Panc1 (cell line): ENCODE measurements at regions not wholly inside any gene's neighbourhood (a gene's known extent, or its start where the extent isn't known, plus 50 kb on each side); places are given as distances from the start of the nearest gene placed in this dataset.
A peak's percentile ranks its signal among the peaks of the same experiment; 100 is the strongest.

Experiments used
- ATAC-seq: fragments of 200-7000 bp; cut with Tn5 transposase; 2 replicates; pipeline ENCODE4 v1.9.1; 2020; ENCODE audit warnings: mild to moderate bottlenecking, moderate library complexity
- BruUV-seq: library from RNA; stranded (reverse); fragments of 400-500 nt; replicated peaks from 2 replicates; lab custom pipeline; 2021; lab: Mats Ljungman, UMichigan
- CTCF ChIA-PET: fragments of 300-600 bp; sonication (Branson Sonifier 250); formaldehyde crosslinking; loops from one replicate; lab custom pipeline; 2022; ENCODE audit warnings: antibody characterized with exemption; lab: Charles Lee
- POLR2A ChIA-PET: fragments of 300-600 bp; sonication (Branson Sonifier 250); formaldehyde crosslinking; loops from one replicate; lab custom pipeline; 2022; ENCODE audit warnings: antibody characterized with exemption; lab: Charles Lee
- DNase-seq: peaks from one replicate; pipeline ENCODE4 v3.0.0-alpha.2; 2010; ENCODE audit warnings: low read depth, low spot score
- H3K27ac ChIP-seq: 2 replicates; pipeline ENCODE4 v1.5.1; 2011; ENCODE audit warnings: mild to moderate bottlenecking, low read length, inconsistent platforms
- H3K27me3 ChIP-seq: fragments of 200-500 bp; sonication (Bioruptor generic); 2 replicates; pipeline ENCODE4 v1.6.0; 2014; ENCODE audit warnings: low read length, inconsistent platforms; ENCODE audit not compliant: control insufficient read depth, insufficient read depth
- H3K36me3 ChIP-seq: fragments of 200-500 bp; sonication (Bioruptor generic); 2 replicates; pipeline ENCODE4 v1.5.1; 2014; ENCODE audit warnings: inconsistent platforms, mild to moderate bottlenecking, low read length, moderate library complexity; ENCODE audit not compliant: control insufficient read depth, insufficient read depth
- H3K4me1 ChIP-seq: 2 replicates; pipeline ENCODE4 v1.5.1; 2011; ENCODE audit warnings: inconsistent platforms, mild to moderate bottlenecking, low read length, moderate library complexity; ENCODE audit not compliant: control insufficient read depth, insufficient read depth
- H3K4me3 ChIP-seq, 2 experiments: 2 replicates each; pipeline ENCODE4 v1.5.1; 2011 to 2012; ENCODE audit warnings: low read depth in 2 of 2, low read length in 2 of 2, mild to moderate bottlenecking in 2 of 2, inconsistent platforms in 1 of 2, moderate library complexity in 1 of 2
- H3K9me3 ChIP-seq: fragments of 200-500 bp; sonication (Bioruptor generic); 2 replicates; pipeline ENCODE4 v1.5.1; 2014; ENCODE audit warnings: low read depth, mild to moderate bottlenecking, inconsistent platforms, low read length, moderate library complexity; ENCODE audit not compliant: control insufficient read depth, insufficient read depth
- POLR2AphosphoS5 ChIP-seq: IDR thresholded peaks from 2 replicates; pipeline ENCODE4 v1.6.1; 2012; ENCODE audit warnings: mild to moderate bottlenecking, low read depth, low read length, moderate library complexity
- SIN3A ChIP-seq: IDR thresholded peaks from 2 replicates; pipeline ENCODE4 v1.6.1; 2012; ENCODE audit warnings: low read depth, mild to moderate bottlenecking, low read length, moderate library complexity, borderline replicate concordance; ENCODE audit not compliant: insufficient read depth
- TCF7L2 ChIP-seq: IDR thresholded peaks from 2 replicates; pipeline ENCODE4 v1.6.1; 2011; ENCODE audit warnings: mild to moderate bottlenecking, low read depth, low read length, inconsistent platforms
- in situ Hi-C: cut with HindIII; loops from 2 replicates; pipeline ENCODE4 v1.10.0; 2016; ENCODE audit warnings: low sequenced_read_pairs, low pct_unique_long_range_greater_than_20kb
- intact Hi-C: fragments of 100-400 bp; cut with micrococcal nuclease; formaldehyde crosslinking; loops from one replicate; pipeline ENCODE4 v1.10.0; 2022; ENCODE audit not compliant: unreplicated experiment
- TF ChIP-seq, protein P1 (sequence below): fragments of 450-650 bp; IDR thresholded peaks from 2 replicates; pipeline ENCODE4 v1.5.1; 2017; ENCODE audit warnings: mild to moderate bottlenecking
- TF ChIP-seq, protein P2 (sequence below), 2 experiments: IDR thresholded peaks; 2 replicates each; pipeline ENCODE4 v1.6.1; 2011 to 2012; ENCODE audit warnings: low read depth in 2 of 2, control low read depth in 1 of 2, low read length in 1 of 2, mild to moderate bottlenecking in 1 of 2, moderate library complexity in 1 of 2; ENCODE audit not compliant: insufficient read depth in 1 of 2

DNA sequence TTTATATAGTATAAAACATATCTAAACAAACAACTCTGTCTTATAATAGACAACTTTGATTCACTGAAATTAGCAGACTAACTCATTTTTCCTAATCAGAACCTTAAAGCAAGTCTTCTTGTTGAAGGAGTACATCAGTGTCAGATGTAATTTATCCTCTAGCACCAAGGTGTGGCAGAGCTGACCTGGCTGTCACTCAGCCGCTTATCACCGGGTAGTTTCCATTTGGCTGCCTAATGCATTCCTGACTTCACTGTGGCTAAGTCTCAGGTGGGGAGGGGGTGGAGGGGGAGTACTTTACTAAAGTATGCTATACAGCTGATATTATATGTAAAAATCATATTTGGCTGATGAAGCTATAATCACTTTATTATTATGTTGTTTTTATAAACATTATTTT is 339.9 kb upstream of the RGS6 start:
- no peaks in the 10 kb centered on the region; the same call in 1 of the 2 replicates for H3K4me1 ChIP-seq
- peak; percentile 56; the same call in 1 of the 2 replicates for ATAC-seq
- no peak overlapping the region for H3K4me3 ChIP-seq
- DNase-seq = no peak
- intact Hi-C loops = no loop called here
- H3K9me3 ChIP-seq = no peaks in the 10 kb centered on the region
- TF ChIP-seq, protein P1, sequence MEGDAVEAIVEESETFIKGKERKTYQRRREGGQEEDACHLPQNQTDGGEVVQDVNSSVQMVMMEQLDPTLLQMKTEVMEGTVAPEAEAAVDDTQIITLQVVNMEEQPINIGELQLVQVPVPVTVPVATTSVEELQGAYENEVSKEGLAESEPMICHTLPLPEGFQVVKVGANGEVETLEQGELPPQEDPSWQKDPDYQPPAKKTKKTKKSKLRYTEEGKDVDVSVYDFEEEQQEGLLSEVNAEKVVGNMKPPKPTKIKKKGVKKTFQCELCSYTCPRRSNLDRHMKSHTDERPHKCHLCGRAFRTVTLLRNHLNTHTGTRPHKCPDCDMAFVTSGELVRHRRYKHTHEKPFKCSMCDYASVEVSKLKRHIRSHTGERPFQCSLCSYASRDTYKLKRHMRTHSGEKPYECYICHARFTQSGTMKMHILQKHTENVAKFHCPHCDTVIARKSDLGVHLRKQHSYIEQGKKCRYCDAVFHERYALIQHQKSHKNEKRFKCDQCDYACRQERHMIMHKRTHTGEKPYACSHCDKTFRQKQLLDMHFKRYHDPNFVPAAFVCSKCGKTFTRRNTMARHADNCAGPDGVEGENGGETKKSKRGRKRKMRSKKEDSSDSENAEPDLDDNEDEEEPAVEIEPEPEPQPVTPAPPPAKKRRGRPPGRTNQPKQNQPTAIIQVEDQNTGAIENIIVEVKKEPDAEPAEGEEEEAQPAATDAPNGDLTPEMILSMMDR = no peak
- TF ChIP-seq, protein P2, sequence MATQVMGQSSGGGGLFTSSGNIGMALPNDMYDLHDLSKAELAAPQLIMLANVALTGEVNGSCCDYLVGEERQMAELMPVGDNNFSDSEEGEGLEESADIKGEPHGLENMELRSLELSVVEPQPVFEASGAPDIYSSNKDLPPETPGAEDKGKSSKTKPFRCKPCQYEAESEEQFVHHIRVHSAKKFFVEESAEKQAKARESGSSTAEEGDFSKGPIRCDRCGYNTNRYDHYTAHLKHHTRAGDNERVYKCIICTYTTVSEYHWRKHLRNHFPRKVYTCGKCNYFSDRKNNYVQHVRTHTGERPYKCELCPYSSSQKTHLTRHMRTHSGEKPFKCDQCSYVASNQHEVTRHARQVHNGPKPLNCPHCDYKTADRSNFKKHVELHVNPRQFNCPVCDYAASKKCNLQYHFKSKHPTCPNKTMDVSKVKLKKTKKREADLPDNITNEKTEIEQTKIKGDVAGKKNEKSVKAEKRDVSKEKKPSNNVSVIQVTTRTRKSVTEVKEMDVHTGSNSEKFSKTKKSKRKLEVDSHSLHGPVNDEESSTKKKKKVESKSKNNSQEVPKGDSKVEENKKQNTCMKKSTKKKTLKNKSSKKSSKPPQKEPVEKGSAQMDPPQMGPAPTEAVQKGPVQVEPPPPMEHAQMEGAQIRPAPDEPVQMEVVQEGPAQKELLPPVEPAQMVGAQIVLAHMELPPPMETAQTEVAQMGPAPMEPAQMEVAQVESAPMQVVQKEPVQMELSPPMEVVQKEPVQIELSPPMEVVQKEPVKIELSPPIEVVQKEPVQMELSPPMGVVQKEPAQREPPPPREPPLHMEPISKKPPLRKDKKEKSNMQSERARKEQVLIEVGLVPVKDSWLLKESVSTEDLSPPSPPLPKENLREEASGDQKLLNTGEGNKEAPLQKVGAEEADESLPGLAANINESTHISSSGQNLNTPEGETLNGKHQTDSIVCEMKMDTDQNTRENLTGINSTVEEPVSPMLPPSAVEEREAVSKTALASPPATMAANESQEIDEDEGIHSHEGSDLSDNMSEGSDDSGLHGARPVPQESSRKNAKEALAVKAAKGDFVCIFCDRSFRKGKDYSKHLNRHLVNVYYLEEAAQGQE (IDR thresholded peaks at IDR 0.05; ENCODE audit: insufficient read depth in 1 of 2, low read depth in 2 of 2, low read length in 1 of 2) = no peak
- no peak for TF ChIP-seq TCF7L2
- no peak for TF ChIP-seq SIN3A
- no peak for TF ChIP-seq POLR2AphosphoS5
- ChIA-PET POLR2A (no interaction called here), CTCF (no interaction called here)
- H3K27me3 ChIP-seq = no peaks in the 10 kb centered on the region
- no peak overlapping the region for H3K27ac ChIP-seq
- no peaks in the 10 kb centered on the region for H3K36me3 ChIP-seq
- BruUV-seq = no TSS peak
- in situ Hi-C loops = no loop called here

DNA sequence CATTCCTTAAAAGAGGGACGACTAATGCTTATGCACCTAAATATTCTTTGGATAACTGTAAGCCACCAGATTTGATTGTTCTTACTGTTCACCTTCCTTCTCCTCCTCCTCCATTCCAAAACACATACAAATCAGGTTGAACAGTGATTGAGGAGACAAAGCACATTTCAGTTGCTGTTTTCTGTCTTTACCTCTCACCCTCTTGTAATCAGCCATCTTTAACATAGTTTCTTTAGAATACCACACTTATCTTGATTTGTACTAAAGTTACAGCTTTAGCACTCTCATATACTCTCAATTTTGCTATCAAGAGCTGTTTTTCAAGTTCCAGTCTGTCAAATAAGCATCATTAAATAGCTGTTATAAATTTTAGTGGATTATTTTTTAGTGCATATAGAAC is 338.3 kb upstream of the RGS6 start:
- Histone ChIP-seq H3K27ac (no peak overlapping the region), H3K9me3 (no peaks in the 10 kb centered on the region), H3K4me1 (no peaks in the 10 kb centered on the region; the same call in 1 of the 2 replicates), H3K36me3 (no peaks in the 10 kb centered on the region), H3K4me3 (no peak overlapping the region), H3K27me3 (no peaks in the 10 kb centered on the region)
- DNase-seq = no peak
- BruUV-seq = no TSS peak
- TF ChIP-seq POLR2AphosphoS5 = no peak
- TF ChIP-seq, protein P2 (IDR thresholded peaks at IDR 0.05; ENCODE audit: insufficient read depth in 1 of 2, low read depth in 2 of 2, low read length in 1 of 2) = no peak
- TF ChIP-seq, protein P1 = no peak
- TF ChIP-seq TCF7L2 = no peak
- no peak for TF ChIP-seq SIN3A
- in situ Hi-C loops = no loop called here
- CTCF ChIA-PET = no interaction called here
- ATAC-seq = no peak
- intact Hi-C loops = no loop called here
- POLR2A ChIA-PET = no interaction called here
